ENCODE measurements at regions not wholly inside any gene's neighbourhood (a gene's known extent, or its start where the extent isn't known, plus 50 kb on each side); places are given as distances from the start of the nearest gene placed in this dataset.

DNA sequence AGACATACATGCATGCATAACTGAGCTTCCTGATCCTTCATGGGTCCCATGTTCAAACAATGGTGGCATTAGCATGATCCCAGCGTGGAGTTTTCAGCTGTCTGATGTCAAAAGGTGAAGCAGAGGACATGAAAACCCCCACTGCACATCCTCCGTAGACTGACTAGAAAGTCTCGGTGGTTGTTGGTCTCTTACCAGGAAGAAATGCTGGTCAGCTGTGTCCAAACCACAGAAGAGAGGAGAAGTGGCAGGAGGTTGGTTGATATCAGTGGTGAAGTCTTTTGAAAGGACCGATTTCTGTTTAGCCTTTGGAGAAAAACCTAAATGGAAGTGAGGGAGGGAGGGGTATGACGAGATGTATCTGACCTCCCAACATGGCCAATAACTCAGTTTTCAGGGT is 201.9 kb downstream of the SPATA18 start:
- DNase-seq (ENCODE audit: low spot score) (no peak), ATAC-seq (ENCODE audit: low FRiP score) (no peak)
- TF ChIP-seq, protein P1, sequence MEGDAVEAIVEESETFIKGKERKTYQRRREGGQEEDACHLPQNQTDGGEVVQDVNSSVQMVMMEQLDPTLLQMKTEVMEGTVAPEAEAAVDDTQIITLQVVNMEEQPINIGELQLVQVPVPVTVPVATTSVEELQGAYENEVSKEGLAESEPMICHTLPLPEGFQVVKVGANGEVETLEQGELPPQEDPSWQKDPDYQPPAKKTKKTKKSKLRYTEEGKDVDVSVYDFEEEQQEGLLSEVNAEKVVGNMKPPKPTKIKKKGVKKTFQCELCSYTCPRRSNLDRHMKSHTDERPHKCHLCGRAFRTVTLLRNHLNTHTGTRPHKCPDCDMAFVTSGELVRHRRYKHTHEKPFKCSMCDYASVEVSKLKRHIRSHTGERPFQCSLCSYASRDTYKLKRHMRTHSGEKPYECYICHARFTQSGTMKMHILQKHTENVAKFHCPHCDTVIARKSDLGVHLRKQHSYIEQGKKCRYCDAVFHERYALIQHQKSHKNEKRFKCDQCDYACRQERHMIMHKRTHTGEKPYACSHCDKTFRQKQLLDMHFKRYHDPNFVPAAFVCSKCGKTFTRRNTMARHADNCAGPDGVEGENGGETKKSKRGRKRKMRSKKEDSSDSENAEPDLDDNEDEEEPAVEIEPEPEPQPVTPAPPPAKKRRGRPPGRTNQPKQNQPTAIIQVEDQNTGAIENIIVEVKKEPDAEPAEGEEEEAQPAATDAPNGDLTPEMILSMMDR (IDR thresholded peaks at IDR 0.05): no peak

DNA sequence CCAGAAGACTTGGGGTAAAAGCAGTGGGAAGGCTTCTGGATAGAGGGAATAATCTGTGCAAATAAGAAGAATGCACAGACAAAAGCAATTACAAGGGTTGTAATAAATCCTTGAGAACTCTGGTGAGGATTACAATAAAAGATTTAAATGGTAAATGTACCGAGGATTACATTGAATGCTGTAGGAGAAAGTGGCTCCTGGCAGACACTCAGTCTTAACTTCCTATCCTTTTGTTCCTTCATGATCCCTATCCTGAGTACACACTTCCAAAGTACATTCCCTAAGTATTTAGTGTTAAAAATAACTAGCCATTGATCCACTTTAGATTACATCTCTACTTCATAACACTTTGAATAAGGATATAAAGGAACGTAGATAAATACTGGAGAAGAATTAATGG is 205.4 kb downstream of the SPATA18 start:
- TF ChIP-seq, protein P1 (IDR thresholded peaks at IDR 0.05): no peak
- ATAC-seq (ENCODE audit: low FRiP score): no peak
- no peak for DNase-seq (ENCODE audit: low spot score)

DNA sequence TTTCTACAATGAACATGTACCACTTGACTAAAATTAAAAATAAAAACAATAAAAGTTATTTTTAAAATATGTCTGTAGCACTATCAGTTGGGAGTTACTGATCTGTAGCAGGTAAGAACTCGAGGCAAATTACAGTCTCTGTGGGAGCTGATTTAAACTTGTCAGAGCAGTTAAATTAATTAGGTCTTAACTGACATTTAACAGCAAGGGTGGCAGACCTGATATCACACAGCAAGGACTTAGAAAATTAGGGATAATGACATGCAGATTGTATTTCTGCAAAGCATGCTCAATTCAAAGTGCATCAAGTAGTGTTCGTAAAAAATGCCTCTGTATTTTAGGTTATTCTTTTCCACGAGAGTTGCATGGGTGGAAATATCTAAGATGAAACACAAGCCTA is 208.9 kb downstream of the SPATA18 start:
- TF ChIP-seq, protein P1 (IDR thresholded peaks at IDR 0.05): no peak
- no peak for ATAC-seq (ENCODE audit: low FRiP score)
- DNase-seq (ENCODE audit: low spot score): no peak

DNA sequence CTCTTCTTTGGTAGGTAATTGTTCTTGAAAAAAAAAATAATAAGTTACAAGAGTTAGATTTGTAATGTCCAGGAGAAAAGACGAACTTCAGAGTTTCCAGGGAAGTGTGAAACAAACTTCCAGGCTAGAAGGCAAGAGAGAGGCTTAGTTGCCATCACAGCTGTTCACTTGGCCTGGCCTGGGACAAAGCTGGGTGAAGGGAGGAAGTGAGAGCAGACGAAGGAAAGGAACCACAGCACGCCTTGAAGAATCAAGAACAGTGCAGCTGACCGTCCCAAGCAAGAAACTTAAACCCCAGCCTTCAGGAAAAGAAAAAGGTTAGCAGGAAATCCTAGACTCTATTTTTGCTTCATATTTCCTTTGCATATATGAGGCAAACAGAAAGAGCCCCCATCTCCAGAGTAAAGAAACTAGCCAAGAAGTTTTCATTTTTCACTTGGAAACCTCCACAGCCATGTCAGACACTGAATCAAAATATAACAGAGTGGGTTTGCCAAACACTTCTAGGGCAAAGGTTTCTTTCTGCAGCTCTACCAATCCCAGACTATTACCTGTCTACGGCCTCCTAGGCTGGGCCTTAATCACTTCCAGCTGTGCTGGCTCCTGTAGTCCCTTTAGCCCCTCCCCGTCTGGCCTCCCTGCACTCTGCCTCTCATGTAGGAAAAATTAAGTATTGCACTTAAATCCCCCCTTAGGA is 209.6 kb downstream of the SPATA18 start:
- TF ChIP-seq, protein P1 (IDR thresholded peaks at IDR 0.05): no peak
- ATAC-seq (ENCODE audit: low FRiP score) (no peak), DNase-seq (ENCODE audit: low spot score) (no peak)

DNA sequence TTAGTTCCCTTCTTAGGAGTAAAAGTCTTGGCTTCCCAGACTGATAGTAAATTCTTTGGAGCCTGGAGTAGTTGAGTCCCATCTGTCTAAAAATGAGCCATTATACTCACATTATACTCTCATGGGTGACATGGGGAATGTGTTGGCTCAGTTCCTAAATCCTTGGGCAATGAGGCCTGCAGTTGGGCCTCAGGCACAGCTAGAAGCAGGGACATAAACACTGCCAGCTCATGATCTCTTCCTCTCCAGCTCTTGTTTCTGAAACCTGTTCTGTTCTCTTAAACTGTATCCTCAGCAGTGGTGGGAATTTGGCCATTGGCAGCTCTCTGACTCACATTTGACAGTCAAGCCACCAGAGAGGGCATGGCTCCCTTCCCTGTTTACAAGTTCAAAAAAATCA is 212.5 kb downstream of the SPATA18 start:
- TF ChIP-seq, protein P1 (IDR thresholded peaks at IDR 0.05): no peak
- ATAC-seq (ENCODE audit: low FRiP score) (no peak), DNase-seq (ENCODE audit: low spot score) (no peak)

DNA sequence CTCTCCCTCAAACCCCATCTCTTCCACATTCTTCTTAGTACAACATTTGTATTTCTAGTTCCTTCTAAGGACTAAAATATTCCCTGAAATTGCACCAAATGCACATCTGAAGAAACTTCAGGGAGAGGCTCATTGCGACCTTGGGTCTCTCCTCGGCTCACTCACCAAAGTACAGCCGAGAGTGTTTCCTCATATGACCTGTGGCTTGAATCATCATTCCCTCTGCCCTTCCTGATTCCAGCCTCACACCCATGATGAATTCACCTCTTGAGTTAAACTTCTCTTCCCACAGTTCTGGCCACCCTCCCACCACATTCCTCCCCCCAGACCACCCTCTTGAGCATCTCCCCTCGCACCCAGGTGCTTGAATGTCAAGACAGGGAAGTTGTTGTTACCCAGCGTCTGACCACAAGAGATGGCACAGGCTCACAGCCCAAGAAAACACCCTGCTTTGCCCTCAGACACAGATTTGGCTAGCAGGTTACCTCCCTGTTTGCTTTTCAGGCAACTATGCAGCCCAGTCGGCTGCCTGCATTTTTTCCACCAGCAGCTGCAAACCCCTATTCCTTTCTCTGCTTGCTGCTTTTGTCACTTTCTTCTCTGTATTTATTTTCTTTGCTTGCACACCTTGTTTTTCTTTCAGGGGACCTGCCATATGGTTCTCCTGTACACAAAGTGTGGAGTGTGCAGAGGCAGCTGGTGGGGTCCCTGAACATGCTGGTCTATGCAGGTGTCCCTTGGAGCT is 214.8 kb downstream of the SPATA18 start:
- ATAC-seq (ENCODE audit: low FRiP score) (peak; percentile 76), DNase-seq (ENCODE audit: low spot score) (no peak)
- TF ChIP-seq, protein P1 (IDR thresholded peaks at IDR 0.05): no peak

Measured in omental fat pad (tissue), 3 donors.